ENCODE measurements at regions not wholly inside any gene's neighbourhood (a gene's known extent, or its start where the extent isn't known, plus 50 kb on each side); places are given as distances from the start of the nearest gene placed in this dataset.

- H3K36me3 ChIP-seq, result no peaks in the 10 kb centered on the region
- 69 to 75% methylated on average over 3 of the region's 3 CpGs for WGBS, 2 donors
- H3K4me1 ChIP-seq, result no peaks in the 10 kb centered on the region
- no peak overlapping the region for H3K4me3 ChIP-seq
- H3K9me3 ChIP-seq, result no peaks in the 10 kb centered on the region
- H3K27me3 ChIP-seq, result no peaks in the 10 kb centered on the region
- no peak for TF ChIP-seq CTCF (IDR thresholded peaks at IDR 0.05)
- TF ChIP-seq POLR2A (IDR thresholded peaks at IDR 0.05), result no peak
- peak in 1 of 2 donors; percentile 52 for TF ChIP-seq EP300 (IDR thresholded peaks at IDR 0.05)
- H3K27ac ChIP-seq, result no peak overlapping the region
- DNase-seq (ENCODE audit: low spot score in 2 of 2), result no peak
These were observed 71.1 kb upstream of the PDZRN3 start for GRCh38 chr3:73695841-73696240.

DNA sequence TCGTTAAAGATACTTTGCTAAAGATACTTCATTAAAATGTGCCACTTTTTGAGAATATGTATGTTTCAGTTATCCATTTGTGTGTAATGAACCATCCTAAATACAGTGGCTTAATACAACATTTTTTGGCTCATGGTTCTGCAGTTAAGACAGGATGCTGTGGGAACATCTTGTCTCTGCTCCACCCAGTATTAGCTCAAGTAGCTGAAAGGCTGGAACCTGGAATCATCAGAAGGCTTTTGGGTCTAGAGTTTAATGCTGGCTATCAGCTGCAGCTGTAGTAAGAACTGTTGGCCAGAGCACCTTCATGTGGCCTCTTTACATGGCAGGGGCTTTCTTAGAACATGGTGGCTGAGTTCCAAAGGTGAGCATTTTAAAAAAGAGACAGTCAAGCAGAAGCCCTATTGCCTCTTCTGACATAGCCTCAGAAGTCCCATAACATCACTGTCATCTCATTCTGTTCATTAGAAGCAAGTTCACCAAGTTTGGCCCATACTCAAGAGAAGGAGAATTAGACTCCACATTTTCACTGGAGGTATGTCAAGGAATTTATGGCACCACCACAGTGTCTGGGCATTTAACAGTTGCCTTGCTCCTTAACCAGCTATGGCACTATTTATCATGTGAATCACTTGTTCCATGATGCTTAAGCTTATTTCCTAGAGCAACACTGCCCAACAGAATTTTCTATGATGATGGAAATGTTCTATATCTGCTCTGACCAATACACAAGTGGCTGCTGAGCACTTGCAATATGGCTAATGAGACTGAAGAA is 70.4 kb upstream of the PDZRN3 start:
- H3K4me3 ChIP-seq, result no peak overlapping the region
- WGBS, 2 donors, result 86 to 95% methylated on average over 1 of the region's 1 CpG
- TF ChIP-seq POLR2A (IDR thresholded peaks at IDR 0.05) (no peak), EP300 (IDR thresholded peaks at IDR 0.05) (peak in 1 of 2 donors; percentile 29)
- DNase-seq (ENCODE audit: low spot score in 2 of 2), result no peak
- H3K4me1 ChIP-seq, result no peaks in the 10 kb centered on the region
- no peak overlapping the region for H3K27ac ChIP-seq
- H3K9me3 ChIP-seq, result no peaks in the 10 kb centered on the region
- H3K36me3 ChIP-seq, result no peaks in the 10 kb centered on the region
- no peaks in the 10 kb centered on the region for H3K27me3 ChIP-seq

GRCh38 chr3:73687106-73688004 is 62.6 kb upstream of the PDZRN3 start:
- H3K36me3 ChIP-seq, result no peaks in the 10 kb centered on the region
- H3K4me3 ChIP-seq, result no peak overlapping the region
- H3K9me3 ChIP-seq, result no peaks in the 10 kb centered on the region
- WGBS, 2 donors, result 48 to 50% methylated on average over 5 of the region's 5 CpGs
- H3K4me1 ChIP-seq, result no peaks in the 10 kb centered on the region
- H3K27me3 ChIP-seq, result no peaks in the 10 kb centered on the region
- H3K27ac ChIP-seq, result no peak overlapping the region
- no peak for DNase-seq (ENCODE audit: low spot score in 2 of 2)
- no peak for TF ChIP-seq CTCF (IDR thresholded peaks at IDR 0.05)
- no peak for TF ChIP-seq EP300 (IDR thresholded peaks at IDR 0.05)
- TF ChIP-seq POLR2A (IDR thresholded peaks at IDR 0.05), result no peak

- no peak overlapping the region for H3K4me3 ChIP-seq
- no peaks in the 10 kb centered on the region for H3K27me3 ChIP-seq
- no peaks in the 10 kb centered on the region for H3K4me1 ChIP-seq
- no peaks in the 10 kb centered on the region for H3K36me3 ChIP-seq
- TF ChIP-seq EP300 (IDR thresholded peaks at IDR 0.05), result no peak
- TF ChIP-seq CTCF (IDR thresholded peaks at IDR 0.05), result no peak
- no peak for TF ChIP-seq POLR2A (IDR thresholded peaks at IDR 0.05)
- no peak for DNase-seq (ENCODE audit: low spot score in 2 of 2)
- no peaks in the 10 kb centered on the region for H3K9me3 ChIP-seq
- no peak overlapping the region for H3K27ac ChIP-seq
- 70 to 72% methylated on average over 4 of the region's 4 CpGs for WGBS, 2 donors
These were observed 60.3 kb upstream of the PDZRN3 start for GRCh38 chr3:73685061-73685460.

- 83% methylated on average over 5 of the region's 5 CpGs for WGBS, 2 donors
These were observed 59.0 kb upstream of the PDZRN3 start for GRCh38 chr3:73683706-73684105.

More at GRCh38 chr3:73683706-73684105, 59.0 kb upstream of the PDZRN3 start:
- TF ChIP-seq CTCF (IDR thresholded peaks at IDR 0.05), result no peak
- no peak for TF ChIP-seq POLR2A (IDR thresholded peaks at IDR 0.05)
- no peak for TF ChIP-seq EP300 (IDR thresholded peaks at IDR 0.05)
- no peaks in the 10 kb centered on the region for H3K4me1 ChIP-seq
- DNase-seq (ENCODE audit: low spot score in 2 of 2), result no peak
- H3K27me3 ChIP-seq, result no peaks in the 10 kb centered on the region
- H3K36me3 ChIP-seq, result no peaks in the 10 kb centered on the region
- H3K9me3 ChIP-seq, result no peaks in the 10 kb centered on the region
- no peak overlapping the region for H3K4me3 ChIP-seq
- H3K27ac ChIP-seq, result no peak overlapping the region

Data from tibial nerve (tissue), 4 donors.